Mesenchymal stem cell (in vitro differentiated cells and primary cell): ENCODE measurements at regions not wholly inside any gene's neighbourhood (a gene's known extent, or its start where the extent isn't known, plus 50 kb on each side); places are given as distances from the start of the nearest gene placed in this dataset.

Source experiments
- DNase-seq: peaks from one replicate; pipeline ENCODE4 v3.0.0-alpha.2; 2013
- H2AFZ ChIP-seq: one replicate; pipeline ENCODE4 v1.6.1; 2013; ENCODE audit warnings: low read depth, mild to moderate bottlenecking, control low read depth, inconsistent platforms, low read length, moderate library complexity
- H2AK5ac ChIP-seq: 2 replicates; pipeline ENCODE4 v1.6.1; 2013; ENCODE audit warnings: low read length, moderate library complexity, mild to moderate bottlenecking, inconsistent platforms; ENCODE audit not compliant: severe bottlenecking
- H2BK120ac ChIP-seq: one replicate; pipeline ENCODE4 v1.6.1; 2013; ENCODE audit warnings: low read depth, mild to moderate bottlenecking, inconsistent platforms, low read length, moderate library complexity
- H2BK12ac ChIP-seq, 2 experiments: one replicate each; pipeline ENCODE4 v1.6.1; 2013; ENCODE audit warnings: inconsistent platforms in 2 of 2, low read length in 2 of 2, mild to moderate bottlenecking in 2 of 2, moderate library complexity in 2 of 2, control low read depth in 1 of 2
- H2BK15ac ChIP-seq: one replicate; pipeline ENCODE4 v1.6.1; 2013; ENCODE audit warnings: mild to moderate bottlenecking, low read depth, inconsistent platforms; ENCODE audit not compliant: poor library complexity, severe bottlenecking
- H2BK5ac ChIP-seq: 2 replicates; pipeline ENCODE4 v1.6.1; 2013; ENCODE audit warnings: low read depth, mild to moderate bottlenecking, low read length, control low read depth, inconsistent platforms; ENCODE audit not compliant: poor library complexity, severe bottlenecking
- H3K14ac ChIP-seq, 2 experiments: one replicate each; pipeline ENCODE4 v1.6.1; 2013; ENCODE audit warnings: inconsistent platforms in 2 of 2, low read length in 2 of 2, control low read depth in 1 of 2, mild to moderate bottlenecking in 1 of 2, moderate library complexity in 1 of 2
- H3K18ac ChIP-seq, 2 experiments: one replicate each; pipeline ENCODE4 v1.6.1; 2013; ENCODE audit warnings: inconsistent platforms in 2 of 2, low read length in 2 of 2, control low read depth in 1 of 2, low read depth in 1 of 2, mild to moderate bottlenecking in 1 of 2
- H3K23ac ChIP-seq, 2 experiments: one replicate each; pipeline ENCODE4 v1.6.1; 2013; ENCODE audit warnings: inconsistent platforms in 2 of 2, low read length in 2 of 2, mild to moderate bottlenecking in 2 of 2, moderate library complexity in 2 of 2, control low read depth in 1 of 2
- H3K27ac ChIP-seq: 2 replicates; pipeline ENCODE4 v1.5.1; 2013; ENCODE audit warnings: mild to moderate bottlenecking, moderate library complexity, low read length, control low read depth, inconsistent platforms; ENCODE audit not compliant: poor library complexity, severe bottlenecking
- H3K27me3 ChIP-seq, 2 experiments: 2 replicates each; pipeline versions ENCODE4 v1.6.1 to v1.7.0; 2013; ENCODE audit warnings: low read length in 2 of 2, mild to moderate bottlenecking in 2 of 2, moderate library complexity in 2 of 2, control low read depth in 1 of 2, inconsistent platforms in 1 of 2; ENCODE audit not compliant: control insufficient read depth in 1 of 2, insufficient read depth in 1 of 2
- H3K36me3 ChIP-seq, 2 experiments: 2 replicates each; pipeline versions ENCODE4 v1.6.1 to v1.7.0; 2013; ENCODE audit warnings: low read length in 2 of 2, control low read depth in 1 of 2, inconsistent platforms in 1 of 2, low read depth in 1 of 2, mild to moderate bottlenecking in 1 of 2; ENCODE audit not compliant: insufficient read depth in 2 of 2, control insufficient read depth in 1 of 2
- H3K4ac ChIP-seq, 2 experiments: one replicate each; pipeline ENCODE4 v1.6.1; 2013; ENCODE audit warnings: inconsistent platforms in 2 of 2, low read length in 2 of 2, mild to moderate bottlenecking in 2 of 2, moderate library complexity in 2 of 2, control low read depth in 1 of 2, low read depth in 1 of 2
- H3K4me1 ChIP-seq: 2 replicates; pipeline ENCODE4 v1.6.1; 2013; ENCODE audit warnings: low read depth, low read length, control low read depth; ENCODE audit not compliant: control insufficient read depth, insufficient read depth
- H3K4me2 ChIP-seq: 2 replicates; pipeline ENCODE4 v1.6.1; 2013; ENCODE audit warnings: low read length, mild to moderate bottlenecking, inconsistent platforms; ENCODE audit not compliant: poor library complexity, severe bottlenecking
- H3K4me3 ChIP-seq, 2 experiments: 2 replicates each; pipeline versions ENCODE4 v1.5.1 to v1.7.0; 2013; ENCODE audit warnings: low read length in 2 of 2, mild to moderate bottlenecking in 2 of 2, control low read depth in 1 of 2, low read depth in 1 of 2; ENCODE audit not compliant: insufficient read depth in 1 of 2
- H3K79me1 ChIP-seq: replicated peaks from 2 replicates; pipeline ENCODE4 v1.6.1; 2013; ENCODE audit warnings: mild to moderate bottlenecking, control low read depth, low read length, inconsistent platforms; ENCODE audit not compliant: poor library complexity, severe bottlenecking
- H3K9ac ChIP-seq: 2 replicates; pipeline ENCODE4 v1.7.0; 2013; ENCODE audit warnings: mild to moderate bottlenecking, low read length, moderate library complexity
- H3K9me3 ChIP-seq: 2 replicates; pipeline ENCODE4 v1.7.0; 2013; ENCODE audit warnings: mild to moderate bottlenecking, low read length; ENCODE audit not compliant: control insufficient read depth
- H4K8ac ChIP-seq: one replicate; pipeline ENCODE4 v1.6.1; 2013; ENCODE audit warnings: inconsistent platforms, mild to moderate bottlenecking, low read length, moderate library complexity
- H4K91ac ChIP-seq: one replicate; pipeline ENCODE4 v1.6.1; 2013; ENCODE audit warnings: mild to moderate bottlenecking, low read length, inconsistent platforms
- WGBS: methylation state at CpG from one replicate; pipeline ENCODE4 v1.1.7; 2013; ENCODE audit warnings: mixed read lengths; 5-methylcytosine and 5-hydroxymethylcytosine counted together

DNA sequence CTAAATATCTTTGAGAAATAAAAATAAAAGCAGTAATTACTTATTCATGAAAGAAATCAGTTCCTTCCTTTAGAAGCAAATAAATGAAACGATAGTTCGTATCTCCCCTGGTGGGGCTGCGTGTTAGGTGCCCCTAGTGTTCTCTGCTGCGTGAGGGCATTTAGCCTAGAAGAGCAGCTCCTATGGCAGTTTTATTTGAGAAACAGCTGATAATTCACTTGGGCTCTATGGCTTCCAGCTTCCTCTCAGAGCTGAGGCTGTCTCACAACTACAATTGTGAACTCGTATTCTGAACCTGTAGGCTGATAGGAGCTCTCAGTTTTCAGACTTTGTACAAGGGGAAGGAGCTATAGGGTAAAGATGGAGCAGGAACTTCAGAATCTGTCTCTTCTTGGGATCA is 540.0 kb upstream of the MAP3K7 start:
- Histone ChIP-seq H3K27me3 (no peaks in the 10 kb centered on the region), H2AFZ (no peak overlapping the region), H4K8ac (no peak overlapping the region), H3K36me3 (no peaks in the 10 kb centered on the region), H3K79me1 (no peaks in the 10 kb centered on the region), H3K4me3 (no peak overlapping the region), H3K14ac (no peak overlapping the region), H3K23ac (no peak overlapping the region), H3K18ac (no peak overlapping the region), H3K4me1 (no peaks in the 10 kb centered on the region), H3K4ac (no peak overlapping the region), H2BK15ac (no peak overlapping the region), H2AK5ac (no peak overlapping the region), H2BK120ac (no peak overlapping the region), H4K91ac (no peak overlapping the region), H3K9me3 (no peaks in the 10 kb centered on the region), H3K27ac (no peak overlapping the region), H2BK5ac (no peak overlapping the region), H3K9ac (no peak overlapping the region), H2BK12ac (no peak overlapping the region), H3K4me2 (no peak overlapping the region)
- WGBS: 84% methylated on average over 5 of the region's 5 CpGs
- DNase-seq: no peak

GRCh38 chr6:91117550-91117949 is 530.7 kb upstream of the MAP3K7 start:
- no peak overlapping the region for H2AFZ ChIP-seq
- H3K4me3 ChIP-seq: no peak overlapping the region
- no peak overlapping the region for H3K14ac ChIP-seq
- no peak overlapping the region for H3K23ac ChIP-seq
- DNase-seq: no peak
- no peaks in the 10 kb centered on the region for H3K36me3 ChIP-seq
- H3K9me3 ChIP-seq: no peaks in the 10 kb centered on the region
- no peak overlapping the region for H3K18ac ChIP-seq
- H3K4me1 ChIP-seq: no peaks in the 10 kb centered on the region
- H4K91ac ChIP-seq: no peak overlapping the region
- no peak overlapping the region for H2BK15ac ChIP-seq
- no peak overlapping the region for H3K9ac ChIP-seq
- no peak overlapping the region for H4K8ac ChIP-seq
- H2BK120ac ChIP-seq: no peak overlapping the region
- H3K27me3 ChIP-seq: no peaks in the 10 kb centered on the region
- H2BK5ac ChIP-seq: no peak overlapping the region
- H2BK12ac ChIP-seq: no peak overlapping the region
- no peak overlapping the region for H3K27ac ChIP-seq
- H3K79me1 ChIP-seq: no peaks in the 10 kb centered on the region
- no peak overlapping the region for H3K4me2 ChIP-seq
- H2AK5ac ChIP-seq: no peak overlapping the region
- no peak overlapping the region for H3K4ac ChIP-seq

DNA sequence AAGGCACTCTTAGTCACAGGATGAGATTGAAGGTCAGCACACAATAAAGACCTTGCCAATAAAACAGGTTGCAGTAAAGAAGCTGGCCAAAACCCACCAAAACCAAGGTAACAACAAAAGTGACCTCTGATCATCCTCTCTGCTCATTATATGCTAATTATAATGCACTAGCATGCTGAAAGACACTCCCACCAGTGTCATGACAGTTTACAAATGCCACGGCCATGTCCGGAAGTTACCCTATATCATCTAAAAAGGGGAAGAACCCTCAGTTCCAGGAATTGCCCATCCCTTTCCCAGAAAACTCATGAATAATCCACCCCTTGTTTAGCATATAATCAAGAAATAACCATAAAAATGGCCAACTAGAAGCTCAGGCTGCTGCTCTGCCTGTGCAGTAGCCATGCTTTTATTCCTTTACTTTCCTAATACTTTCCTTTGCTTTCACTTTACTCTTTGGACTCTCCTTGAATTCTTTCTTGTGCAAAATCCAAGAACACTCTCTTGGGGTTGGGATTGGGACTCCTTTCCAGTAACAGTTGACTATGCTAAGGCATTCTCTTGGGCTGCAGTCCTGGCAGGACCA is 527.3 kb upstream of the MAP3K7 start:
- H2BK5ac ChIP-seq: no peak overlapping the region
- no peak overlapping the region for H3K4me2 ChIP-seq
- no peaks in the 10 kb centered on the region for H3K36me3 ChIP-seq
- no peaks in the 10 kb centered on the region for H3K79me1 ChIP-seq
- H2BK120ac ChIP-seq: no peak overlapping the region
- no peak overlapping the region for H4K8ac ChIP-seq
- H3K14ac ChIP-seq: no peak overlapping the region
- H2BK15ac ChIP-seq: no peak overlapping the region
- no peak overlapping the region for H2AFZ ChIP-seq
- no peak overlapping the region for H3K18ac ChIP-seq
- H3K9me3 ChIP-seq: no peaks in the 10 kb centered on the region
- H2AK5ac ChIP-seq: no peak overlapping the region
- no peak overlapping the region for H3K27ac ChIP-seq
- DNase-seq: no peak
- H3K9ac ChIP-seq: no peak overlapping the region
- no peak overlapping the region for H3K4me3 ChIP-seq
- H3K27me3 ChIP-seq: no peaks in the 10 kb centered on the region
- no peak overlapping the region for H4K91ac ChIP-seq
- H2BK12ac ChIP-seq: no peak overlapping the region
- H3K4ac ChIP-seq: no peak overlapping the region
- H3K4me1 ChIP-seq: no peaks in the 10 kb centered on the region
- WGBS: 92% methylated on average over 2 of the region's 2 CpGs
- H3K23ac ChIP-seq: no peak overlapping the region

GRCh38 chr6:91106083-91106482 is 519.2 kb upstream of the MAP3K7 start:
- Histone ChIP-seq H2BK120ac (no peak overlapping the region), H3K79me1 (no peaks in the 10 kb centered on the region), H4K8ac (no peak overlapping the region), H3K4me2 (no peak overlapping the region), H3K4me3 (no peak overlapping the region), H4K91ac (no peak overlapping the region), H2AFZ (no peak overlapping the region), H2BK15ac (no peak overlapping the region), H3K4ac (no peak overlapping the region), H3K36me3 (no peaks in the 10 kb centered on the region), H3K4me1 (no peaks in the 10 kb centered on the region), H2BK12ac (no peak overlapping the region), H3K14ac (no peak overlapping the region), H2AK5ac (no peak overlapping the region), H3K27me3 (no peaks in the 10 kb centered on the region), H3K18ac (no peak overlapping the region), H3K9me3 (no peaks in the 10 kb centered on the region), H3K23ac (no peak overlapping the region), H3K9ac (no peak overlapping the region), H3K27ac (no peak overlapping the region), H2BK5ac (no peak overlapping the region)
- no peak for DNase-seq
- WGBS: 88% methylated on average over 2 of the region's 2 CpGs
